Tibial nerve (tissue), 3 donors: ENCODE measurements at regions not wholly inside any gene's neighbourhood (a gene's known extent, or its start where the extent isn't known, plus 50 kb on each side); places are given as distances from the start of the nearest gene placed in this dataset.

Experiments
- CTCF ChIP-seq, 5 experiments: fragments of 200-600 bp in 3 of 5; fragments of 450-650 bp in 2 of 5; sonication (generic) in 3 of 5; IDR thresholded peaks; one replicate each; pipeline ENCODE4 v1.5.1; 2016 to 2019; ENCODE audit warnings: antibody characterized with exemption in 5 of 5, mild to moderate bottlenecking in 3 of 5, moderate library complexity in 2 of 5
- POLR2A ChIP-seq, 2 donors: fragments of 450-650 bp; IDR thresholded peaks; one replicate each; pipeline ENCODE4 v1.6.1; 2017; ENCODE audit warnings: antibody characterized with exemption in 2 of 2, mild to moderate bottlenecking in 2 of 2, moderate library complexity in 2 of 2

GRCh38 chr15:96102631-96103030 lies 227.9 kb upstream of the NR2F2 start:
- no peak for TF ChIP-seq CTCF (IDR thresholded peaks at IDR 0.05)
- TF ChIP-seq POLR2A (IDR thresholded peaks at IDR 0.05): no peak
